GM12874 (cell line): ENCODE measurements at regions not wholly inside any gene's neighbourhood (a gene's known extent, or its start where the extent isn't known, plus 50 kb on each side); places are given as distances from the start of the nearest gene placed in this dataset.

Experiments used
- TF ChIP-seq, protein P1 (sequence below): IDR thresholded peaks from 2 replicates; pipeline ENCODE4 v1.5.1; 2011; ENCODE audit warnings: low read depth, mild to moderate bottlenecking, control low read depth, low read length, moderate library complexity; ENCODE audit not compliant: insufficient read depth

DNA sequence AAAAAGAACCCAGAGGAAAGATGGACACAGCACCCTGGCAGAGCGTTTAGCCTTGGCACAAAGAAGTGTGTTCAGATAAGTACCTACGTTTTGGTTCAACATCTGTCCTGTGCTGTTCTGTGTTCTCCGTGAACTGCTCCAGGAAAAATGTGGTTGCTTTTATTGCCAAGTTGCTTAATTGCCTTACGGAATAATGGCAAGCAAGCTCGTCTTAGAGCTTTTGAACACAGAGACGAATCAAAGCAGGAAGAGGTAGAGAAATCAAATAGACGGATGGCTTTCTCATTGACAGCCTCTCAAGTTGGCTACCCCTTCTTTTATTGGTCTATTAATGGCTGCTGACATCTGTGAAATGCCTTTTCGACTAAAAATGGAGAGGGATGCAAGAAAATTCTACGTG lies 911.1 kb upstream of the EEF2KMT start:
- TF ChIP-seq, protein P1, sequence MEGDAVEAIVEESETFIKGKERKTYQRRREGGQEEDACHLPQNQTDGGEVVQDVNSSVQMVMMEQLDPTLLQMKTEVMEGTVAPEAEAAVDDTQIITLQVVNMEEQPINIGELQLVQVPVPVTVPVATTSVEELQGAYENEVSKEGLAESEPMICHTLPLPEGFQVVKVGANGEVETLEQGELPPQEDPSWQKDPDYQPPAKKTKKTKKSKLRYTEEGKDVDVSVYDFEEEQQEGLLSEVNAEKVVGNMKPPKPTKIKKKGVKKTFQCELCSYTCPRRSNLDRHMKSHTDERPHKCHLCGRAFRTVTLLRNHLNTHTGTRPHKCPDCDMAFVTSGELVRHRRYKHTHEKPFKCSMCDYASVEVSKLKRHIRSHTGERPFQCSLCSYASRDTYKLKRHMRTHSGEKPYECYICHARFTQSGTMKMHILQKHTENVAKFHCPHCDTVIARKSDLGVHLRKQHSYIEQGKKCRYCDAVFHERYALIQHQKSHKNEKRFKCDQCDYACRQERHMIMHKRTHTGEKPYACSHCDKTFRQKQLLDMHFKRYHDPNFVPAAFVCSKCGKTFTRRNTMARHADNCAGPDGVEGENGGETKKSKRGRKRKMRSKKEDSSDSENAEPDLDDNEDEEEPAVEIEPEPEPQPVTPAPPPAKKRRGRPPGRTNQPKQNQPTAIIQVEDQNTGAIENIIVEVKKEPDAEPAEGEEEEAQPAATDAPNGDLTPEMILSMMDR = no peak

DNA sequence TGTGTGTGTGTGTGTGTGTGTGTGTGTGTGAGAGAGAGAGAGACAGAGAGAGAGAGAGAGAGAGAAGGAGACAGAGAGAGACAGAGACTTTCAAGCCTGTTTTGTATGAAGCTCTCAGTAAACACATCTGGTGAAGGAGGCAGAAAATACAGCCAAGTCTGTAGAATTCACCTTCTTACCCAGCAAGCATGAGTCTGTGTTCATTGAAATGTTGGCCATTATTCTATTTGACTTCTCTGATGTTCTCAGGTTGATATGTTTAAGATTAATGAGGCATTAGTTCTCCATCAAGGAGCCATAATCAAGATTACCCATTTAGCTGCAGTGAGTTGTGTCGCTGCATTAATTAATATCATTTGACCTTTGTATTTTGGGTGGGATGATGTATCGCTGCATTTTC lies 895.8 kb upstream of the EEF2KMT start:
- TF ChIP-seq, protein P1 = no peak

DNA sequence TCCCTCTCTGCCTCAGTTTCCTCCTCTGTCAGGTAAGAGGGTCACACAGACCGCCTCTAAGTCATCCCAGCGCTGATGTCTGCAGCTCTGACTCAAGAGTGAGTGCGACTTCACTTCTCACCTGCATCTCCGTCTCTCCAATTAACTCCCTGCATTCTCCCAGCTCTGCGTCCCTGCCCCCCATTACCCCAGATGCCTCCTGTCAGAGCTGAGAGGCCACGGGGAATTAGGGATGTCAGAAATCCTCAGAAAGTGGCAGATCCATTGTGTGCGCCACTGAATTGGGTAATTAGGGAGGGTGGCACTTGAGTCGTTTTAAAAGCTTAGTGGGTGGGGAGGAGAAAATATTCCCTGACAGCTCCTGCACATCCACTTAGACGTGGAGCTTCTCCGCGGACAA lies 885.4 kb upstream of the EEF2KMT start:
- TF ChIP-seq, protein P1 = no peak

DNA sequence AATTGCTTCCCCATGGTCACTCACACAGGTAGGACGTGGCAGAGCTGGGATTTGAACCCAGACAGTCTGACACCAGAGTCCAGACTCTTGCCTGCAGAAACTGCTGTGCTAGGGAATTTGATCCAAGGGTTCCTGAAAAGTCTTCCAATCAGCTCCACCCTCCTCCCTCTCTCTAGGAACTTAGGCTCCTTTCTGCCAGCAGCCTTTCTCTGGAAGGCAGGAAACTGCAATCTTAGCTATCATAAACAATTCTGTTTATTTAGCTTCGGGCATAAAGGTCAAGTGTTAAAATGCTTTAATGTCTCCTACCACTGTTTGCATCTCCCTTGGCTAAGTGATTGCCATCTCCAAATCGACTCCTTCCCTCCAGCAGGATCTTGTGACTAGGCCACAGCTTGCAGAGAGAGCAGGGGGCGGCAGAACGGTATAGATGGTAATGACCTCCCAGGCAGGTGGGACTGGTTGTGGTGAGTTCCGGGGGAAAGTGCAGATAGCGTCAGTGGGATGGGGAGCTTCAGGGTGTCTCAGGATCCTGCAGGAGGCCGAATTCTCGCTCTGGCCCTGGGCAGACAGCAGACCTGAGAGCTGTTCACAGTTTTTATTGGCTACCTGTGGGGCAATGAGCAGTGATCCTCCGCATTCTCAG lies 882.4 kb upstream of the EEF2KMT start:
- TF ChIP-seq, protein P1 = no peak

DNA sequence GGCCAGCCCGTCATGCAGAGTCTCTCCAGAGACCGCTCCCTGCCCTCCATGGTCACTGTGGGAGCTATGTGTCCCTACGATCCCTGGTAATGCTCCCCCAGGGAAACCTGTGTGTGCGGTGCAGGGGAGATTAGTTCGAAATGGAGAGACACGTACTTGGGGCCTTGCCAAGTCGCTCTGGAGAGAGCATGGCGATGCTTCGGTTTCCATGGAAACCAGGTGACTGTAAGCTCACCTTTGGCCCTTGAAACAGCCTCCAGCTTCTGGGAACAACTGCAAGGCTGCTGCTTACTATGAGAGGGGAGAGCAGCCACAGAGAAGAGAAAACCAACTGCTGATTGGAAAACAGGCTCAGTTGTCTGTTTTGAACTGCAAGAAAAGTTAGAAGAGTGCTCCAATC lies 879.7 kb upstream of the EEF2KMT start:
- TF ChIP-seq, protein P1 = no peak

DNA sequence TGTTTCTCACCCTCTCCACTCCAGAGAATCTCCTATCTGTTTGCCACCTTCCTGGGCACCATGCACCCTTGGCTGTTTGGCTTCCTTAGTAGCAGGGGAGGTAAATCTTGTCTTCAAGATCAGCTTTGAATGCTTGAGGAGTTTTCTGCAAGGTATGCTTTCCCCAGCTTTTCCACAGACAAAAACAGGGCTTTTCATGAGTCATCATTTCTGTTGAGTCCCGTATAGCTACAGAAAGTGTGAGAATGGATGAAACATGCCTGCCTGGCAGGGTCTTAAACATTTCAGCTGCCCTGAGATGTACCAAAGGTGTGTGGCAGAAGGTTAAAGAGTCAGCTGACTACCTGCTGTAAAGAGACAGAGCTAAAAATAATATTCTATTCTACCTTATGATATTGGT lies 875.2 kb upstream of the EEF2KMT start:
- TF ChIP-seq, protein P1 = no peak

DNA sequence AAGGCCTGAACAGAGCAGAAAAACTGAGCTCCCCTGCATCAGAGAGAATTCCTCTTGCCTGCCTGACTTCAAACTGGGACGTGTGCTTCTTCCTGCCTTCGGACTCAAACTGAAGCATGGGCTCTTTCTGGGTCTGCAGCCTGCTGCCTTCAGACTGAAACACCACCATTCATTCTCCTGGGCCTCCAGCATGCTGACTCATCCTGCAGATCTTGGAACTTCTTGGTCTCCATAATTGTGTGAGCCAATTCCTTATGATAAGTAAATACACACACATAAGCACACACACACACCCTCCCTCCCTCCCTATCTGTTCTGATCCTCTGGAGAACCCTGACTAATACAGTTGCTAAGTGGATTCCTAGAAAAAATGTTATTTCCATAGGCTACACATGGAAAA lies 874.3 kb upstream of the EEF2KMT start:
- TF ChIP-seq, protein P1 = no peak
